Activated CD8-positive, alpha-beta memory T cell treated with anti-CD3 and anti-CD28 coated beads for 1 hour (primary cell): ENCODE measurements at regions not wholly inside any gene's neighbourhood (a gene's known extent, or its start where the extent isn't known, plus 50 kb on each side); places are given as distances from the start of the nearest gene placed in this dataset.
"Not testable (repeated sequence)": the region's sequence is repeated elsewhere in the genome, so short reads cannot be mapped to it uniquely, and the experiment has no call there.

ENCODE experiments used
- DNase-seq, 2 donors: peaks; one replicate each; pipeline ENCODE4 v3.0.0-alpha.2; 2020; ENCODE audit warnings: low read depth in 1 of 2; ENCODE audit errors: extremely low read depth in 1 of 2

DNA sequence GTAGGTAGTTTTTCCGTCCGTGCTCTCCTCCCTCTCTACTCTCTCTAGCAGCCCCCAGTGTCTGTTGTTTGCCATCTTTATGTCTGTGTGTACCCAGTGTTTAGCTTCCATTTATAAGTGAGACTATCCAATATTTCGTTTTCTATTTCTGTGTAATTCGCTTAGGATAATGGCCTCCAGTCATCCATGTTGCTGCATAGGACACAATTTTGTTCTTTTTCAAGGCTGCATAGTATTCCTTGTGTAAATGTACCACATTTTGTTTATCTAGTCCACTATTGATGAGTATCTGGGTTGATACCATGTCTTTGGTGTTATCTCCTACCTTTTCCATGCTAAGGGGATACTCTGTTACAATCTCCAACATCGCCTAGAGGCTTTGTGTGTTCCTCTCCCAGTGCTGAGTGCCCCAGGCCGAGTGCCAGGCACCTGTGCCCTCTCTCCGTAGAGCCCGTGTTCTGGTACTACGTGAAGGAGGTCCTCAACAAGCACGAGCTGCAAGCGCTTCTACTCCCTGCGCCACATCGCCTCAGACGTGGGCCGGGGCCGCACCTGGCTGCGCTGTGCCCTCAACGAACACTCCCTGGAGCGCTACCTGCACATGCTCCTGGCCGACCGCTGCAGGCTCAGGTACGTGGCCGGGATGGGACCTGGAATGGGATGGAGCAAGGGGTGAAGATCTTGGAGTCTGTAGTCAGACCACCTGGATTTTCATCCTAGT, 51.0 kb downstream of the NPIPB11 start:
- DNase-seq = not testable (repeated sequence)

DNA sequence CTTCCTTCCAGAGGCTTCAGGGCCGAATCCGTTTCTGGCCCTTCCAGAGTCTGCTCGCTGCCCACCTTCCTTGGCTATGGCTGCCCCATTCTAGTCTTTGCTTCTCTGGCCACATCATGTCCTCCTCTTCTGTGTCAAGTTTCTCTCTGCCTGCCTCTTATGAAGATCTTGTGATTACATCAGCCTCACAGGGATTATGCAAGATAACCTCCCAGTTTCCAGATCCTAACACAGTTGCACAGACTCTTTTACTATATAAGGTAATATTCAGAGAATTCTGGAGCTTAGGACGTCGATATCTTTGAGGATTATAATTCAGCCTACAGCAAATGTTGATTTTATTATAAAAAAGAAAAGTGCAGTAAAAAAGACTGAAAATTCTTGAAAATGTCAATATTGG, 52.1 kb downstream of the NPIPB11 start:
- not testable (repeated sequence) for DNase-seq

DNA sequence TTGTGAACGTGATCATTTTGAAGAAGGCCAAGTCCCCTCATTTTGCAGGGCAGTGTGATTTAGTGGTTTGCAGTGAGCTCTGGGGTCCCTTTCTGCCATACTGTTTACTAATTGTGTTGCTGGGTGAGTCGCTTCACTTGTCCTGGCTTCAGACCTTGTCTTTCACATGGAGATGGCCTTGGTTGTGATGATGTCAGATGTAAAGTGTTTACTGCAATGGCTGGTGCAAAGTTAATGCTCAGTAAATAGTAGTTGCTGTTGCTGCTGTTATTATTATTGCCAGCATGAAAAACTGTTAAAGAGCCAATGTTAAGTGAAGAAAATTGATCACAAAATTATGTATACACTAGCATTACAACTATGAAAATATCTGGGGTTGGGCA, 53.9 kb downstream of the NPIPB11 start:
- DNase-seq = not testable (repeated sequence)

DNA sequence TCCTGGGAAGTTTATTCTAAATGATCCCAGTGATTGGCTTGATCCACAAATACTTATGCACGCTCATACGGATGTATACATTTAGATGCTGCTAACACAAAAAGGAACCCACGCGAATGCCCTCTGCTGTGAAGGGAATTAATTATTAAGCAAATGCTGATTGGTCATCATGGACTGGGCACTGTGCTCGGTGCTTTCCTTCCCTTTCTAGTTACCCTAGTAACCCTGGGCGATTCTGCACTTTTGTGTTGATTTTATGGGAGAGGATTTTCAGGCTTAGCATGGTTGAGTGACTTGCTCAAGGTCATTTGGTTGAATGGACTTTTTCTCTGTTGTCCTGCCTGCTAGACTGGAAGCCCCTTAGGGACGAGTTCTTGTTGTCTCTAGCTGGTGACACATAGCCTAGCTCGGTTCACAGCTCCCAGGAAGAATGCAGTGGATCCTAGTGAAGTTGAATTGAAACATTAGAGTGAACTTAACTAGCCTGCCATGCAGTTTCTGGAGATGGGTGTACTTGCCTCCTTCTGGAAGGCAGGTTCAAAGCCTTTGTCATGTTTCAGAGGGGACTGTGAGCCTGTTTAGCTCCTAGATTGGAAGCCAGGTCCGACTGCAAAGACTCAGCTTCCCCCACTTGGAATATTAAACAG, 54.4 kb downstream of the NPIPB11 start:
- DNase-seq = not testable (repeated sequence)

DNA sequence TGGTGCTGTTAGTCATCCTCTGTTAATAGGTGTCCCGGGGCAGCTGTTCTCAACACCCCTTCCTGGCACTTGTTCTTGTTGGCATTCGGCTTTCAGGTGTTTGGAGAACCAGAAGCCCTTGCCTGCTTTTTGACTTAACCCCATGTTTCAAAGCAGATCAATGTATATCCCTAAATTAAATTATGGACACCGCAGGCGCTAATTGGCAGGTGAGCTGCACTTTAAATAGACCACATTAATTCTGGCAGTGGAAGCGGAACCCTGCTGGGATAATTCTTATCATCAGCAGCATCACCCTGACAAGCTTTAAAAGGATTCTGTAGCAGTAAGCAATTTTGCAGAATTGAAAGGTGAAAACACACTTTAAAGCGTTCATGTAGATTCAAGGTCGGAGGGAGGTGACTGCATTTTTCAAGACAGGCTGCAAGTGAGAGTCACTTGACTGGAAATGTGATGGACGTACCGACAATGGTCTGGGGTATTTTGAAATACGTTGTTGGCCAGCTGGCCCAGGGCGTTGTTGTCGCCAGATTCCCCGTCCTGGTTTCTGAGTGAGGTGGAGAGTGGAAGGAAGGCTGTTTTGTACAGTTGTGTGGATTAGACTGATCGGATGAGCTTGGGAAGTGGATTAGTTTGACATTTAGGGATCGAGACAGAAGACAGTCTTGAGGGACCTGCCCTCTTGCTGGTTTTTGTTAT, 55.1 kb downstream of the NPIPB11 start:
- not testable (repeated sequence) for DNase-seq

DNA sequence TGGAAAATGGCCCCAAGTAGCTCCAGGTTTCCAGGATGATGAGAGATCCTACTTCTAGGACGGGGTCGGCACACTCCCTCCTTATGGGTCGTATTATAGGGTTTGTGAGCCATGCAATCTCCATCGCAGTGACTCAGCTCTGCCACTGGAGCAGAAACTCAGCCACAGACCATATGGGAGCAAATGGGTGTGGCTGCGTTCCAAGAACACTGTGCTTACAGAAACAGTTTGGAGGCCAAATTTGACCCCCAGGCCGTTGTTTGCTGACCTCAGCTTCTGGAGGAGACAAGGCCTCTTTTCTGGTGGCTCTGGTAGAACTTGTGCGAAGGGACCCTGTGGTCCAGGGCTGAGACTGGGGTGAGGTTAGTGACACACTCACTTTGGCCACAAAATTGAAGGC, 56.5 kb downstream of the NPIPB11 start:
- DNase-seq = not testable (repeated sequence)

DNA sequence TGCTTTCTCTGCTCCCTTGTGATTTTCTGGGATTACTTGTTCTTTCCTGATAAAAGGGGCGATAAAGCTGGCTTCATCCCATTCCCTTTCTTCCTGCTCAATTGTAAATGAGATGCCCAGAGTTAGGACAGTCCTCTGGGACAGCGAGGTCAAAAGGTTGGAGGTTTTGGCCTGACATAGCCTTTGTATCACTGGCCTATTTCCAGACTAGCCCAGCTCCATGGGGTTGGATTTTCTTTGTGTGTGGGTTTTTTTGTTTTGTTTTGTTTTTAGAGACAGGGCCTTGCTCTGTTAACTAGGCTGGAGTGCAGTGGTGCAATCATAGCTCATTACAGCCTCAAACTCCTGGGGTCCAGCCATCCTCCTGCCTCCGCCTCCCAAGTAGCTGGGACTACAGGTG, 57.8 kb downstream of the NPIPB11 start:
- DNase-seq = not testable (repeated sequence)

DNA sequence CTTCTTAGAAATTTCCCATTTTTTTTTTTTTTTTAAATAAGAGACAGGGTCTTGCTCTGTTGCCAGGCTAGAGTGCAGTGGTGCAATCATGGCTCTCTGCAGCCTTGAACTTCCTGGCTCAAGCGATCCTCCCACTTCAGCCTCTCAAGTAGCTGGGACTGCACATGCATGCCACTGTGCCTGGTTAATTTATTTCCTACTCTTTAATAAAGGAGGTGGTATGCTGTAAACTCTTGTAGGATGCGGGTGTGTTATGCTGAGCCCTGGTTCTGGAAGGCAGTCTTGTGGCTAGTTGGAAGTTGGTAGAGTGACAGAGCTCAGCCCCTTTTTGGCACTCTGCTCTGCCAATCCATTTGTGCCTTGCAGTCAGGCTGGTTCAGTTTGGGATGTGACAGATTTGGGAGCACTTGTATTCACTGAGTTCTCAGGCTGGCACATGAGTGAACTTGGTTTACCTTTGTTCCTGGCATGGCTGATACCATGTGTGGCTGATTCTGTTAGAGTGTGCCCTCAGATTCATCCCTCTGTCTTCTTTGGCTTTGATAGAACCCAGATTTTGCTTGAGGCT, 58.3 kb downstream of the NPIPB11 start:
- not testable (repeated sequence) for DNase-seq

DNA sequence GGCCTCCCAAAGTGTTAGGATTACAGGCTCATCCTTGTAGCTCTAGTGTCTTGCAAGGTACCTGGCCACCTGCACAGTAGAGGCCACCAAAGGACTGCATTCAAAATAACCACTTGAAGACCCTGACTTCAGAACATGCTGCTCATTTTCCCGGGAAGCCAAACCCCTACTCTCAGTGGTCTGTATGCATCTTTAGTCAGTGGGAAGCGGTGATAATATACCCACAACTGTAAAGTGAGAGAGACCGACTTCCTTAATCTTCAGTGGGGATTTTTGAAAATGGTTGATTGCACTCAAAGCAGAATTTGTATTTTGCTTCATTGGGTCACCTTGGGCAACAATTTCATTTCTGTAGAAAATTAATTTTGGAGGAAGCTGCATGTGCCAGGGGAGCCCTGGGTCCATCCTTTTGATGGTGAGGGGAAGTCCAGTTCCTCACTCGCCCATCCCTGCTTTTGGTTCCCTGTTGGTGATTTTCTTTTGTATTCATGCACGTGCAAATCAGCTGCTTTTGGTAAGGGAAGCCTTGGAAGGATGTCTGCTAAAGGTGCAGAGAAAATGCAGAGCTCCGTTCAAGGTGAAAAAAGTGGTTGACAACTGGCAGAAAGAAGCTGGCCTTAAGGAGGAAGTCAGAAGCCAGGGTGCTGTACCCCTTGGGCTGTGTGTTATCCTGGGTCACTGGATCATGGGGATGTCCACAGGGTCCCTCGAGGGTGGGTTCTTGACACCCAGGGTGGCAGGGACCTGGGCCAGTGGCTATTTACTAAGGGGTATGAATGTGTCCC, 59.5 kb downstream of the NPIPB11 start:
- not testable (repeated sequence) for DNase-seq

DNA sequence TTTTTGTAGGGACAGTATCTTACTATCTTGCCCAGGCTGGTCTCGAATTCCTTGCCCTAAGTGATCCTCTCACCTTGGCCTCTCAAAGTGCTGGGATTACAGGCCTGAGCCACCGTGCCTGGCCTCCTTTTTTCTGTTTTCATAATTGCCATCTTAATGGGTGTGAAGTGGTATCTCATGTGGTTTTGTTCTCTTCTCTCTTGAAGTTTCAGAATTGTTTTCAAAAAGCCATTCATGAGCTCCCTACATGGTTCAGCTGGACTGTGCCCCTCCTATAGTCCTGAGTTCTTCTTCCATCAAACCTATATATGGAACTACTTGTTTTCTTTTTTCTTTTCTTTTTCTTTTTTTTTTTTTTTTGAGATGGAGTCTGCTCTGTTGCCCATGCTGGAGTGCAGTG, 60.3 kb downstream of the NPIPB11 start:
- not testable (repeated sequence) for DNase-seq

DNA sequence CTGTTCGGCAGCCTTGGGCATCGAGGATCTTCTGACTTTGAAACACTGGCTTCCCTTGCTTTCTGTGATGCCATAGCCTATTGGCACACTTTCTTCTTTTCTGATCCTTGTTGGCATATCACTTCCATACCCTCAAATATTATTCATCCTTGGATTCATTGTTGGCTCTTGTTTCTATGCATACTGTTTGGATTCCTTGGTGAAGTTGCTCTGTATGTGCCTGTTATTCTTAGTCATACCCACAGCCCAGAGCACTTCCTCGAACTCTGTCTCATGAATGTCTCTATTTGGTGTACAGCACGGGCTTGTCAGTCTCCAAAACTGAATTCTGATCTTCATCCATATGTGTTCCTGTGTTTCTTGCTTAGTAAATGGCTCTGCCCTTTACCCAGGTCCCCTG, 63.6 kb downstream of the NPIPB11 start:
- DNase-seq = not testable (repeated sequence)

DNA sequence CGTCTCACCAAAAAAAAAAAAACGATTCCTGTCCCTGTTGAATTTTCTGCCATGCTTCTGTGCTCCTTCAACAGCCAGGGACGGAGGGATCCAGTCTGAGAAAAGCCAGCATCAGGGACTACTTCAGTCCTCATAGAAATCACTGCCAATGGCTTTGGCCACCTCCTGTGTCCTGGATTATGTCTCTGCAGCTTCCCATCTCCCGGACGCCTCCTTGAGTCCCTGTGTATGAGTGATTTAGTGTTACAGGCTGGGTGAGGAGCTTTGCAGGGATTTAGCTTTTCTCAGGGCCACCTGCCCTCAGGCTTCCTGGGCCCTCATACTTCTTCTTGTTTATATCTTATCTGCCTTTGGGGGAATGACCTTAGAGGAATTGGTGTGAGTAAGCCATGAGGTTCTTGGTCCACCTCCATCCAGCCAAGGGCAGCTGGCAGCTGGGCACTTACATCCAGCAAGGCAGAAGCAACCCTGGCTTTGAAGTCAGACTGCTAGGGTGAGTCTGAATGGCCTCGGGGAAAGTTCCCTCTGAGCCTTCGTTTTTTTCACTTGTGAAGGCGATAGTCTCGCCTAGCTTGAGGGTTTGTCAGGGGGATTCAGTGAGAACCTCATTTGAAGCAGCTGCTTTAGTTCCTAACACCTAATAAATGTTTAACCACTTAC, 65.6 kb downstream of the NPIPB11 start:
- DNase-seq = not testable (repeated sequence)

DNA sequence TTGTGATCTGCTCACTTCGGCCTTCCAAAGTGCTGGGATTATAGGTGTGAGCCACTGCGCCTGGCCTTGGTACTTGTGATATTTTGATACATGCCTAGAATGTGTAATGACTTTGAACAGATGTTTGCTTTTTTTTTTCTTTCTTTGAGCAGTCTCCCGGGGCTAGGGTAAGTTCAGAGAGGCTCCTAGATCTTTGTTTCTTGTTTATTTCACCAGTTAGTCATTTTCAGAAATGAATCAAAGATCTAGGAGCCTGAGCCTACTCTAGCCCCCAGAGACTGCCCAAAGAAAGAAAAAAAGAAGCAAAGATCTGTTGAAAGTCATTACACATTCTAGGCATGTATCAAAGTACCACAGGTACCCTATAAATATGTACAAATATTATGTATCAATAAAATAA, 66.3 kb downstream of the NPIPB11 start:
- DNase-seq = not testable (repeated sequence)

DNA sequence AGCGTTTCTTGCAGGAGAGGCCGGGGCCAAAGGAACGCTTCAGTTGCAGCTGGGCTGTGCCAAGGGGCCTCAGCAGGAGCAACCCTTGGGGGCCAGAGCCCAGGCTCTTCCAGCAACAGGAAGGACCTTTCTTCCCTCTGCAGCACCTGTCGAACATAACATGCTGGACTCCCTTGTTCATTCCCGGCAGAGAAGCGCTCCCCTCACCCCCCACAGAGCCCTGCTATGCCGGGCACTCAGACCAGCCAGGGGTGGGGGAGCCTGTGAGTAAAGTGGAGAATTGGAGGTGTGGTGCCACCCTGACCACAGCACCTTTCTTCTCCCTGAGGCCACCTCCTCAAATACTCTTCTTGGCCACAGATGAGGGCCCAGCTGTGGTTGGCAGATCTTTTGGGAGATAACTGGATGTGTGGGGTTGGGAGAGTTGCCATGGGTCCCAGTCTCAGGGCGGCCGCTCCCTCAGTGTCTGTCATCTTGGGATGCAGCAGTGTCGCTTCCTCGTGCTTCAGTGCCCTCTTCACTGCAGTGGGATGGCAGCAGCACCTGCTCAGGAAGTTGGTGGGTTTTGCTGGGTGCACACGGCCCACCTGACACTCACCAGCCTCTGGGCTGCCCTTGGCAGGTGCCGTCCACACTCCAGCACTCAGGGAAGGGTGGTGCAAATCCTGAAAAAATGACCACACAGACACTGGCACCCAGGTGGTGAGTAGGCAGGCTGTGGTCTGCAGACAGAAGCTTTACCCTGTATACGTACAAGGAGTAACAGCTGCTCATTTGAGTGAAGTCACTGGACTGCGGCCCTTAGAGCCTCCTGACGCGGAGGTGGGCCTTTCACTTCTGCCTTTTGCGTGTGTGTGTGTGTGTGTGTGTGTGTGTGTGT, 67.5 kb downstream of the NPIPB11 start:
- DNase-seq = not testable (repeated sequence)

DNA sequence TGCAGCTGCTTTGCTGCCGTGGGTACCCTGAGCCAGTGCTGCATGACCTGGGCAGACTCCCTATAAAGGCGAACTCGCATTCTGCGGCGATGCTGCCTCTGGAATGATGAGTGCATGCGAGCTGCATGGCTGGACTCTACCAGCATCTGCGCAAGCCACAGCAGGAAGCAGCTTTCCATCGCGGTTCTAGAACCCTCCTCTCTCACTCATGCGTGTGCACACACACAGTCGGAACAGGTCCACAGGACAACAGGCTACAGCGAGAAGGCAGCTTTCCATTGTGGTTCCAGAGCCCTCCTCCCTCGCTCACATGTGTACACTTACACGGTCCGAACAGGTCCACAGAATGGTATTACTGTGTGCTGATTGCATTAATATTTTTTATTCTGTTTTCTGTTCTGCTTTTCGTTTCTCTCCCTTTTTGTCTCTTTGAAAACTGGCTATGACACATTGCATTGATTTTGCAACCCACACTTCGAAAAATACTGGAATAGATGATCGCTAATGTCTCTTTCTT, 69.1 kb downstream of the NPIPB11 start:
- not testable (repeated sequence) for DNase-seq

DNA sequence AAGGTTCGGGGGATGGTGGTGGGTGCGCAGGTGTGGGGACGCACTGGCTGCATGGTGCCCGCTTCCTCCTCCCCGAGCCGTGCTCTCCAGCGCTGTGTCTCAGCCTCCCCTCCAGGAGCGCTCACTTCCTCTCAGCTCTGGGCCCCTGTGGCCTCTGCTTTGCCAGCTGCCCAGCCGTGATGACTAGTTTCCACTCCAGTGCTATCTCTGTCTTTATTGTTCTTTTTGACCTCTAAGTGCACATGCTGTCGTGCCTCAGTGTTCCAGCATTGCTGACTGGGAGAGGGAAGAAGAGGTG, 71.0 kb downstream of the NPIPB11 start:
- not testable (repeated sequence) for DNase-seq

DNA sequence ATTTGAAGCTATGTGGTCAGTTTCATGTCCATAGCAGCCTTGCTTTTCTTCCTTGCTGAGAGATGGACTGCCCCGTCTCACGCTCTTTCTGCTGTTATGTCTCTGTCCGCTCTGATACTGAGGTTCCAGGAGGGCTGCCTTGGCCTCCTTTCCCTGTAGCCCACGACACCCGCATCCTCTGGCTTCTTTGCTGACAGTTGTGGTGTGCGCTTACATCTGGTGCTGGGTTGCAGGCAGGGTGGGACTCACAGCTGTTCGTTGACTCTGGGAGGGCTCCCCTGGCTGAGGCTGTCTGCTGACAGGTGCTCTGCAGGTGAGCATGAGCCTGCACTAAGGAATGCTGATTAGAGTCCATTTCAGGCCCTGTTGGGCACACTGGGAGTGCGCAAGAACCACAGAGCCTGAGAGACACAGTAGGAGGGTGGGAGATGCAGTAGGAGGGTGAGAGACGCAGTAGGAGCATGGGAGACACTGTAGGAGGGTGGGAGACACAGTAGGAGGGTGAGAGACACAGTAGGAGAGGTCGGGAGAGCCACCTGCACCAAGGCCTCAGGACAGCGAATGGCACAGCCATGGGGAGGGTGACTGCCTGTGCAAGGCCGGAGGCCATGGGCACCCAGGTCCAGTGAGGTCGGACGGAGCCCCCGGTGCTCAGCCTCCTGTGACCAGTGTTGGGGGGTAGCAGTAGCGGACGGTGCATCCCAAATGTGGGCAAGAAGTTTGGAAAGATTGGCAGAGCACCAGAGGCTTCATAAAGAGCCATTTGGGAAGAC, 71.5 kb downstream of the NPIPB11 start:
- not testable (repeated sequence) for DNase-seq

DNA sequence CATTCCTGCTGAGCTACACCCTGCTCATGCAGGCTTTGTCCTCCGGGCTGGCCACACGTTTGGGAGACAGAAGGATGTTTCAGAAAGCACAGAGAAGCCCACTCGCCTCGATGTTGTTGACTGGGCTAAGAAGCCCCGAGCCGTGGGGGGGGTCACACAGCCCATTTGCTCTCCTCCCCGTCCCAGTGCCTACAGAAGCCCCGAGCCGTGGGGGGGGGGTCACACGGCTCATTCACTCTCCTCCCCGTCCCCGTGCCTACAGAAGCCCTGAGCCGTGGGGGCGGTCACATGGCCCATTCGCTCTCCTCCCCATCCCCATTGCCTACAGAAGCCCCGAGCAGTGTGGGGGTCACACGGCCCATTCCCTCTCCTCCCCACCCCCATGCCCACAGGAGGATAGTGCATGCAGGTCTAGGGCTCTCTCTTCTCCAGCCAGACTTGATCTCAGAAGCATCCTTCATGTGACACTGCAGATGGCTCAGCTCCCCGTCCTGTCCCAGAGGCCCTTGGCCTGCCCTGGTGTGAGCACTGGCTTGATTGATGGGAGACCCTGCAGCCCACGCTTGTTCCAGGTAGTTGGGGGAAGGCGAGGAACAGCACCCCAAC, 72.9 kb downstream of the NPIPB11 start:
- DNase-seq = not testable (repeated sequence)
